GM23248 (cell line): ENCODE measurements at regions not wholly inside any gene's neighbourhood (a gene's known extent, or its start where the extent isn't known, plus 50 kb on each side); places are given as distances from the start of the nearest gene placed in this dataset.

Experiments
- DNase-seq: peaks from one replicate; pipeline ENCODE4 v3.0.0-alpha.2; 2015
- H2AFZ ChIP-seq: fragments of 200-600 bp; sonication (generic); 2 replicates; pipeline ENCODE4 v1.6.1; 2016; ENCODE audit warnings: antibody characterized with exemption
- H3F3A ChIP-seq: fragments of 200-600 bp; sonication (generic); 2 replicates; pipeline ENCODE4 v1.6.1; 2016; ENCODE audit warnings: mild to moderate bottlenecking, antibody characterized with exemption, mixed run types; ENCODE audit not compliant: insufficient read depth
- H3K27ac ChIP-seq: fragments of 200-600 bp; sonication (generic); 2 replicates; pipeline ENCODE4 v1.5.1; 2016; ENCODE audit warnings: mild to moderate bottlenecking
- H3K27me3 ChIP-seq: fragments of 200-600 bp; sonication (generic); replicated peaks from 2 replicates; pipeline ENCODE4 v1.6.1; 2016; ENCODE audit warnings: mild to moderate bottlenecking; ENCODE audit not compliant: insufficient read depth
- H3K36me3 ChIP-seq: fragments of 200-600 bp; sonication (generic); 2 replicates; pipeline ENCODE4 v1.6.1; 2016; ENCODE audit warnings: low read depth, mild to moderate bottlenecking
- H3K4me1 ChIP-seq: fragments of 200-600 bp; sonication (generic); 2 replicates; pipeline ENCODE4 v1.6.1; 2016; ENCODE audit warnings: mild to moderate bottlenecking; ENCODE audit not compliant: insufficient read depth
- H3K4me2 ChIP-seq: fragments of 200-600 bp; sonication (generic); one replicate; pipeline ENCODE4 v1.6.1; 2016; ENCODE audit warnings: mild to moderate bottlenecking; ENCODE audit not compliant: unreplicated experiment
- H3K4me3 ChIP-seq: fragments of 200-600 bp; sonication (generic); 2 replicates; pipeline ENCODE4 v1.5.1; 2016; ENCODE audit warnings: mild to moderate bottlenecking
- H3K79me2 ChIP-seq: fragments of 200-600 bp; sonication (generic); 2 replicates; pipeline ENCODE4 v1.6.1; 2016; ENCODE audit warnings: mild to moderate bottlenecking; ENCODE audit not compliant: insufficient read depth
- H3K9ac ChIP-seq: fragments of 200-600 bp; sonication (generic); 2 replicates; pipeline ENCODE4 v1.6.1; 2016; ENCODE audit warnings: mild to moderate bottlenecking
- H3K9me2 ChIP-seq: fragments of 200-600 bp; sonication (generic); 2 replicates; pipeline ENCODE4 v1.6.1; 2016; ENCODE audit warnings: mixed run types, mild to moderate bottlenecking, moderate library complexity; ENCODE audit not compliant: insufficient read depth
- H3K9me3 ChIP-seq: fragments of 200-600 bp; sonication (generic); one replicate; pipeline ENCODE4 v1.6.1; 2017; ENCODE audit warnings: low read depth
- H4K20me1 ChIP-seq: fragments of 200-600 bp; sonication (generic); 2 replicates; pipeline ENCODE4 v1.6.0; 2016; ENCODE audit not compliant: insufficient read depth
- EZH2 ChIP-seq: fragments of 200-600 bp; sonication (generic); IDR thresholded peaks from 2 replicates; pipeline ENCODE4 v1.6.1; 2018; ENCODE audit warnings: antibody characterized with exemption, mild to moderate bottlenecking; ENCODE audit not compliant: insufficient read depth, poor library complexity, severe bottlenecking
- EZH2phosphoT487 ChIP-seq: fragments of 200-600 bp; sonication (generic); IDR thresholded peaks from 2 replicates; pipeline ENCODE4 v1.6.1; 2018; ENCODE audit warnings: antibody characterized with exemption, moderate library complexity, mild to moderate bottlenecking, low read depth; ENCODE audit not compliant: insufficient read depth
- WGBS, 2 experiments: methylation state at CpG; one replicate each; pipeline ENCODE4 v1.1.6; 2015 to 2017; ENCODE audit warnings: low lambda C conversion rate in 2 of 2, low coverage in 1 of 2; ENCODE audit errors: missing lambda C conversion rate in 2 of 2; 5-methylcytosine and 5-hydroxymethylcytosine counted together
- in situ Hi-C: fragments of 300-500 bp; cut with MboI; formaldehyde crosslinking; loops from 2 replicates; pipeline ENCODE4 v1.15.0; 2020

- no peak overlapping the region for H3K9ac ChIP-seq
- H3K27ac ChIP-seq = no peak overlapping the region
- H4K20me1 ChIP-seq = no peaks in the 10 kb centered on the region
- no peak overlapping the region for H3K4me2 ChIP-seq
- H3K4me3 ChIP-seq = no peak overlapping the region
- no peaks in the 10 kb centered on the region for H3K4me1 ChIP-seq
- H3F3A ChIP-seq = no peaks in the 10 kb centered on the region
- H3K9me2 ChIP-seq = no peaks in the 10 kb centered on the region
- WGBS, 2 experiments = 43 to 57% methylated on average over 6 of the region's 6 CpGs
- in situ Hi-C loops = no loop called here
- no peaks in the 10 kb centered on the region for H3K79me2 ChIP-seq
- TF ChIP-seq EZH2phosphoT487 = no peak
- TF ChIP-seq EZH2 = no peak
- no peaks in the 10 kb centered on the region for H3K36me3 ChIP-seq
- H3K27me3 ChIP-seq = no peaks in the 10 kb centered on the region
- H3K9me3 ChIP-seq = no peaks in the 10 kb centered on the region
- DNase-seq = no peak
- H2AFZ ChIP-seq = no peak overlapping the region
Observed at GRCh38 chr16:75916451-75916850, 190.2 kb upstream of the CPHXL start.

DNA sequence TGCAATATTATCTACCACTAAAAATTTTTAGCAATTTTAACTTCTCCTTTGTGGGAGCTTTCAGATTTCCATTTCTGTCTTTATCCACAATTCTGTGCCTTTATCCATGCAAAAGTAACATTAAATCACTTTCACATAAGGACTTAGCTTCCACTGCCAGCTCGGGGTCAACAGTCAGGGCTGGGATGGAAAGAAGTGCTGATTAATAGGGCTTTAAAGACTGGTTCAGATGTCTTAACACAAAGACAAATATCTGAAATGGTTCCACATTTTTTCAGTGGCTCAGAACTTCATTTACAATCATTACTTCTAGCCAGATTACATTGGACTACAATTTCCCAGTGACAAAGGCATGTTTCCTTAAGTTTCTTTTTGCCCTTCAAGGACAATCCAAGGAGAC lies 191.8 kb upstream of the CPHXL start:
- no peaks in the 10 kb centered on the region for H3K36me3 ChIP-seq
- no peaks in the 10 kb centered on the region for H4K20me1 ChIP-seq
- no peak overlapping the region for H3K4me3 ChIP-seq
- no peaks in the 10 kb centered on the region for H3F3A ChIP-seq
- H3K79me2 ChIP-seq = no peaks in the 10 kb centered on the region
- no peak overlapping the region for H3K9ac ChIP-seq
- H3K9me2 ChIP-seq = no peaks in the 10 kb centered on the region
- WGBS, 2 experiments = 0 to 3% methylated on average over 1 of the region's 1 CpG
- H3K27me3 ChIP-seq = no peaks in the 10 kb centered on the region
- no peak overlapping the region for H2AFZ ChIP-seq
- no peaks in the 10 kb centered on the region for H3K9me3 ChIP-seq
- no peak for TF ChIP-seq EZH2
- no peak for TF ChIP-seq EZH2phosphoT487
- H3K27ac ChIP-seq = no peak overlapping the region
- no peak for DNase-seq
- in situ Hi-C loops = no loop called here
- no peak overlapping the region for H3K4me2 ChIP-seq
- no peaks in the 10 kb centered on the region for H3K4me1 ChIP-seq

DNA sequence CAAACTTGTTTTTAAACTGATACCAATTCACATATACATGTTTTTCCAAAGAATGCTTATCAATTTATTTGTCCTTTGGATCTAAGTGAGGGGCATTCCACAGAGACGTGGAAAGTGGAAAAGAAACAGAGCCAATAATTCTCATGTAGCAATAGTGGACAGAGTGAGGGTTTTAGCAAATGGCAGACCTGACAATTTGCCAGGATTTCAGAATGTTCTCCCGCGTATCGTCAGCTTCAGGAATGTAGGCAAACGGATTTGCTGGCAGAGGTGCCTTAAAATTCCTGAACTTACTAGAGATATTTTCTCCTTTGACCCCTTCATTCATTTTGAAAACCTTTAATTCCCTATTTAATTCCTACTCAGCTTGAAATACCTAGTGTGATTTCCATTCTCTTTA lies 193.4 kb upstream of the CPHXL start:
- H3K79me2 ChIP-seq = no peaks in the 10 kb centered on the region
- H3K4me1 ChIP-seq = no peaks in the 10 kb centered on the region
- H3K36me3 ChIP-seq = no peaks in the 10 kb centered on the region
- no peaks in the 10 kb centered on the region for H3K27me3 ChIP-seq
- no peak for DNase-seq
- no peak overlapping the region for H3K4me2 ChIP-seq
- in situ Hi-C loops = no loop called here
- no peaks in the 10 kb centered on the region for H3F3A ChIP-seq
- TF ChIP-seq EZH2phosphoT487 = no peak
- no peak for TF ChIP-seq EZH2
- no peaks in the 10 kb centered on the region for H3K9me3 ChIP-seq
- WGBS, 2 experiments = 38 to 44% methylated on average over 5 of the region's 5 CpGs
- H3K9me2 ChIP-seq = no peaks in the 10 kb centered on the region
- H3K27ac ChIP-seq = no peak overlapping the region
- H3K9ac ChIP-seq = no peak overlapping the region
- H2AFZ ChIP-seq = no peak overlapping the region
- no peaks in the 10 kb centered on the region for H4K20me1 ChIP-seq
- H3K4me3 ChIP-seq = no peak overlapping the region

DNA sequence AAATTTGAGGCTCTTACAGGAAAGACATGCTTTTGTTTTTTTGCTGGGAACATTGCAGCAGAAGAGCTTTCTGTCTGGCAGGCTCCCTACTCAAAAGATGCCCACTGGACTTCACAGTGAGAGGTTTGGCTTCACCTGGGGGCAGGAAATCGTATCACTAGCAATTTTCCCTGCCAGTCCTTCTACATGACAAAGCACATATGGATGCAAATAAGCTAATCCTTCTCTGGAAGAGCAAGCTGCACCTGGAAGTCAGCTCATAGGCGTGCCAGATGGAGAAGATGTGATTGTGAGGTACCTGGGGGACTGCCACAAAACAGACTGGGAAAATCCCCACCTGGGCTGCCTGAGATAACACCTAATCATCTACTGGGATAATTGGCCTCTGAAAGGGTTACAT lies 195.0 kb upstream of the CPHXL start:
- H3K4me3 ChIP-seq = no peak overlapping the region
- H3K9me2 ChIP-seq = no peaks in the 10 kb centered on the region
- no peaks in the 10 kb centered on the region for H3K27me3 ChIP-seq
- H3K27ac ChIP-seq = no peak overlapping the region
- no peak overlapping the region for H2AFZ ChIP-seq
- H3K4me1 ChIP-seq = no peaks in the 10 kb centered on the region
- no peak for DNase-seq
- no peak overlapping the region for H3K9ac ChIP-seq
- H3F3A ChIP-seq = no peaks in the 10 kb centered on the region
- 8 to 10% methylated on average over 2 of the region's 2 CpGs for WGBS, 2 experiments
- H3K36me3 ChIP-seq = no peaks in the 10 kb centered on the region
- TF ChIP-seq EZH2 = no peak
- no peak for TF ChIP-seq EZH2phosphoT487
- in situ Hi-C loops = no loop called here
- no peaks in the 10 kb centered on the region for H4K20me1 ChIP-seq
- H3K79me2 ChIP-seq = no peaks in the 10 kb centered on the region
- no peaks in the 10 kb centered on the region for H3K9me3 ChIP-seq
- no peak overlapping the region for H3K4me2 ChIP-seq

GRCh38 chr16:75922250-75922649 lies 196.0 kb upstream of the CPHXL start:
- TF ChIP-seq EZH2 = no peak
- TF ChIP-seq EZH2phosphoT487 = no peak
- H3K9ac ChIP-seq = no peak overlapping the region
- H2AFZ ChIP-seq = no peak overlapping the region
- H3K4me2 ChIP-seq = no peak overlapping the region
- H3K79me2 ChIP-seq = no peaks in the 10 kb centered on the region
- H3K27ac ChIP-seq = no peak overlapping the region
- in situ Hi-C loops = no loop called here
- DNase-seq = no peak
- no peaks in the 10 kb centered on the region for H3K36me3 ChIP-seq
- no peak overlapping the region for H3K4me3 ChIP-seq
- no peaks in the 10 kb centered on the region for H3K27me3 ChIP-seq
- no peaks in the 10 kb centered on the region for H3K9me2 ChIP-seq
- WGBS, 2 experiments = 12 to 15% methylated on average over 3 of the region's 3 CpGs
- no peaks in the 10 kb centered on the region for H3K4me1 ChIP-seq
- no peaks in the 10 kb centered on the region for H3K9me3 ChIP-seq
- H4K20me1 ChIP-seq = no peaks in the 10 kb centered on the region
- no peaks in the 10 kb centered on the region for H3F3A ChIP-seq
